Fibroblast of pulmonary artery (primary cell): ENCODE measurements at regions not wholly inside any gene's neighbourhood (a gene's known extent, or its start where the extent isn't known, plus 50 kb on each side); places are given as distances from the start of the nearest gene placed in this dataset.
A peak's percentile ranks its signal among the peaks of the same experiment; 100 is the strongest.

Source experiments
- DNase-seq: peaks from one replicate; pipeline ENCODE4 v3.0.0-alpha.2; 2010; ENCODE audit warnings: low read depth
- H3K4me3 ChIP-seq: replicated peaks from 2 replicates; pipeline ENCODE4 v1.5.1; 2011; ENCODE audit warnings: low read depth, mild to moderate bottlenecking, control low read depth, low read length, moderate library complexity
- CTCF ChIP-seq: IDR thresholded peaks from 2 replicates; pipeline ENCODE4 v1.5.1; 2011; ENCODE audit warnings: mild to moderate bottlenecking, control low read depth, low read length, inconsistent platforms; ENCODE audit errors: missing control alignments

- TF ChIP-seq CTCF, result no peak
- no peak overlapping the region for H3K4me3 ChIP-seq
- no peak for DNase-seq
These were observed 275.9 kb upstream of the GHITM start for GRCh38 chr10:83863283-83863966.

GRCh38 chr10:83869898-83870297 is 269.4 kb upstream of the GHITM start:
- H3K4me3 ChIP-seq, result no peak overlapping the region
- TF ChIP-seq CTCF, result no peak
- DNase-seq, result no peak

GRCh38 chr10:83871187-83872081 is 267.9 kb upstream of the GHITM start:
- H3K4me3 ChIP-seq, result no peak overlapping the region
- DNase-seq, result peak; percentile 72
- TF ChIP-seq CTCF, result peak; percentile 97

GRCh38 chr10:83880252-83880791 is 259.0 kb upstream of the GHITM start:
- DNase-seq, result no peak
- no peak for TF ChIP-seq CTCF
- H3K4me3 ChIP-seq, result no peak overlapping the region

GRCh38 chr10:83881661-83882060 is 257.6 kb upstream of the GHITM start:
- no peak for TF ChIP-seq CTCF
- H3K4me3 ChIP-seq, result no peak overlapping the region
- no peak for DNase-seq

GRCh38 chr10:83886871-83887270 is 252.4 kb upstream of the GHITM start:
- no peak for TF ChIP-seq CTCF
- H3K4me3 ChIP-seq, result no peak overlapping the region
- DNase-seq, result no peak
